Inferior parietal cortex (tissue), 1 donor: ENCODE measurements at regions not wholly inside any gene's neighbourhood (a gene's known extent, or its start where the extent isn't known, plus 50 kb on each side); places are given as distances from the start of the nearest gene placed in this dataset.

ENCODE experiments used
- DNase-seq: peaks from one replicate; pipeline ENCODE4 v3.0.0-alpha.2; 2016; ENCODE audit errors: extremely low spot score

DNA sequence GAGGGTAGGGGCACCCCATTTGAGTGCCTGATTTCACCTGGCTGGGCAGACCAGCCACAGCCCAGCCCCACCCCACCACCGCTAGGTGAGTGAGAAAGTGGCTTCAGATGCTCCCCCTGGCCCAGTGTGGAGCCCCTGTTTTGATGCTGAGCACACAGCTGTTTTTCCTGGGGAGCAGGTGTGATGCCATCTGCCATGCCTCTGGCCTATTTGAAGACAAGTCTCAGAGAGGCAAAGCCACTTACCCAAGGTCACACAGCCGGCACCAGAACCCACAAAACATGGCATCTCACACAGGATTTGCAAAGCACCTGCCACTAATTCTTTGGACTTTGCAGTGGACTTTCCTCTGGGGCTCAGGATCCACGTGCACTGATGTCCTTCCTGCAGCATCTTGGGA, 131.3 kb downstream of the INHBB start:
- DNase-seq: no peak

DNA sequence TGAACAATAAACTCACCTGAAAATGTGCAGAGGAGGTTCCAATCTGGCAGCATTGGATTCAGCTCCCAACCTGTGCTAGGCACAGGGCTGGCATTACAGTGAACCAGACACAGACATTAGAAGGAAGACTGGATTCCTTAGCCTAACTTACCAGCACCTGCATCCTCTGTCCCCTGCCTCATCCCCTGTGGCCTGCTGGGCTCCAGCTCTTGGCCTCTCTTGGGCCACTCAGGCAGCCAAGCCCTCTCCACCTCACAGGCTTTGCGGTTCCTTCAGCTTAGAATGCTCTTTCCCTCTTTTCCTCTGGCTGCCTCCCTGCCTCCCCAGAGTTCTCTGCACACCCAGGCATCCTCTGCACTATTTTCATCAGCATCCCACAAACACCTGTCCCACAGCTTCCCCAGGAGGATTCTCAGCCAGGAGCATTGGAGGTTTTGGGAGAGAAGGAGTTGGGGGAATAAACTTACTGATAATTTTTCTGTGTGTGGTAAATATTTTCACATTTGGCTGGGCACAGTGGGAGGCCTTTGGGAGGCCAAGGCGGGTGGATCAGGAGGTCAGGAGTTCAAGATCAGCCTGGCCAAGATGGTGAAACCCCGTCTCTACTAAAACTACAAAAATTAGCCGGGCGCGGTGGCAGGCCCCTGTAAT, 132.0 kb downstream of the INHBB start:
- DNase-seq: no peak

DNA sequence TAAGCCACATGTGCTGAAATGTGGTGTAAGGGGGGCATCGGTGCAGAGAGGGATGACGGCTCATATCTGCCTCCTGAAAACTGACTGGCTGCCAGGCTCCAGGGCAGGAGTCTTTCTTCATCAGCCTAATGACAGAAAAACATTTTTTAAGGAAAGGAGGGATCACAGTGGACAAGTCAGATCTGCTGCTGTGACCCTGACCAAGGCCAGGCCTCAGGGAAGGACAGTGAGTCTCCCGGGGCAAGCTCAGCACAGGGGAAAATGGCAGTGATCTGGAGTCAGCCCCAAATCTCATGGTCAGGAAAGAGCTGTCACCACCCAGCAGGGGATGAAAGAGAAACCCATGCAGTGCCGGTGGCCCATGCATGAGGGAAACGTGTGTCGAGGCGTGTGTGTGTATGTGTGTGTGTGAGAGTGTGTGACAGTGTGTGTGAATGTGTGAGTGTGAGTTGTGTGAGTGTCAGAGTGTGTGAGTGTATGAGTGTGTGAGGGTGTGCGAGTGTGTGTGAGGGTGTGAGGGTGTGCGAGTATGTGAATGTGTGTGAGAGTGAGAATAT, 134.5 kb downstream of the INHBB start:
- no peak for DNase-seq

DNA sequence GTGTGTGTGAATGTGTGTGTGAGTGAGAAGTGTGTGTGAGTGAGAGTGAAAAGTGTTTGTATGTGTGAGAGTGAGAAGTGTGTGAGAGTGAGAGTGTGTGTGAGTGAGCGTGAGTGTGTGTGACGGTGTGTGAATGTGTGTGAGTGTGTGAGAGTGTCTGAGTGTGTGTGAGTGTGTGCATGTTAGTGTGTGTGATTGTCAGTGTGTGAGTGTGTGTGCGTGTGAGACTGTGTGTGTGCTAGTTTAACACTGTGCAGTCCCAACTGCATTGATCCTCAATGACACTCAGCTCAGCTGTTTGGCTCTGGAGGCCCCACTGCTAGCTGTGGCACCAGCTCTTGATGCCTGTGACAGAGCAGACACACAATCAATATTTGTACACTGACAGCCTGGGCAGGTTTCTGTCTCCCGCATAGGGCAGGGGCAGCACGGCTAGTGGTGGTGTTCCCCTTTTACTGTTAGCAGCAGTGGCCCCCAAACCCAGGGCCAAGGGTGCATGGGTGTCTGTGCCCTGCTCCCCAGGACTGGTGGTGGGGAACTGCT, 135.0 kb downstream of the INHBB start:
- DNase-seq: no peak

DNA sequence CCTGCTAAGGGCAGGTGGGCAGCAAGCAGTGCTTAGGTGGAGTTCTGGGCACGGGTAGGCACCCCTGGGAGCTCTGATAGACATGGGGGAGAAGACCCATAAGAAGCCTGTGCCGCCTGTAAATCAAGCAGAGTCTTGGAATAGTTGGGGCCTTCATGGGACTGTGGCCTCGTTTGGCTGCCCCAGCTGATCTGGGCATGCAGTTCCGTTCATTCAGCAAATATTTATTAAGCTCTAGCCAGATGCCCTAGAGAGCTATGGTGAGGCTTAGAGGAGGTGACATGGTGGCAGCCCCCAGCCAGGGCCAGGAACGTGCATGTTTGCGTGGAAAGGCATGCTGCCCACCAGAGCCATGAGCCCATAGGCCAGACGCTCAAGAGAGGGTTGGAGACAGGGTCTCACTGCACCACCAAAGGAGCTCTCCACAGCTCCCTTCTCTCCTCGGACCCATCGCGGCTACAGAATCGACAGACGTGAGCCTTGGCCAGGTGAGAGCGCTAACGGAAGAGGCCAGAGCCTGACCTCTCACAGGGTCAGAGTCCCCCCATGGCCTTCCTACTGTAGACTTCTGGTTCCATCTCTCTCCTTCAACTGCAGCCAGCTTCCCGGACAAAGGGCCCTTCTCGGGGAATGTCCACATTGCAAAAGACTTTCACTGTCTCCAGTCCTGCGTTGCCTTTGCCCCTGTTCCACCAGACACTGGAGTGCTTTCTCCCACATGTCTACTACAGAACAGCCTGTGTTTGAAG, 135.7 kb downstream of the INHBB start:
- no peak for DNase-seq

DNA sequence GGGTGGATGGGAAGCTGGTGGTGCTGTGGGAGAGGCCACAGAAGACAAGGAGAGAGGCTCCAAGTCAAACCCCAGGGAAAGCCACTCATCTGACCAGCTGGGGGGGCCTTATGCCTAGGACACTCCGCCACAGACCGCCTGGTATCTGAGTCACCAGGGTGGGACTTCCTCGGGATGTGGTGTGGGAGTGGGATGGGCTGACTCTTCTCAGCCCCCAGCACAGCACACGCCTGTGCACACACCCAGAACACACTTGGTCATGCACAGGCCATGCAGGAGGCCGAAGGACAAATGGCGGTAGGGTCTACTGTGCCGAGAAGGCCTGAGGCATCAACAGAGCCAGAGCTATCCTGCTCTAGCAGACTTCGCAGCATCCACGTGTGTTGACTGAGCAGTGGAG, 136.4 kb downstream of the INHBB start:
- DNase-seq: no peak

DNA sequence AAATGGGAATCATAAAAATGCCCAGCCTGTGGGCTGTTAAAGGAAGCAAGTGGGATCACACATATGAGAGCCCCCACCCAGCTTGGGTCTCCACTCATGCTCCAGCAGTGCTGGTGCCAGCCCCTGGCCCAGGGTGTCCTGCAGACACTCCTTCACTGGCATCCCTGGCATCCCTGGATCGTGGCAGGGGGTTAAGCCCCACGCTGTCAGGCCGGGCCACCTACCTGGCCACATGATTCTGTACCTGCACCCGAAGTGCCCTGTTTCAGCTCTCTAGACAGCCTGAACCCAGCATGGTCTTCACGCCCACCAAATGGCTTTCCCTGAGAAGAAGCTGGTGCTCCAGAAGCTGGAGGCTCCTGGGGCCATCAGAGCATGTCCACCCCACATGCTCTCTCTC, 137.4 kb downstream of the INHBB start:
- DNase-seq: no peak

DNA sequence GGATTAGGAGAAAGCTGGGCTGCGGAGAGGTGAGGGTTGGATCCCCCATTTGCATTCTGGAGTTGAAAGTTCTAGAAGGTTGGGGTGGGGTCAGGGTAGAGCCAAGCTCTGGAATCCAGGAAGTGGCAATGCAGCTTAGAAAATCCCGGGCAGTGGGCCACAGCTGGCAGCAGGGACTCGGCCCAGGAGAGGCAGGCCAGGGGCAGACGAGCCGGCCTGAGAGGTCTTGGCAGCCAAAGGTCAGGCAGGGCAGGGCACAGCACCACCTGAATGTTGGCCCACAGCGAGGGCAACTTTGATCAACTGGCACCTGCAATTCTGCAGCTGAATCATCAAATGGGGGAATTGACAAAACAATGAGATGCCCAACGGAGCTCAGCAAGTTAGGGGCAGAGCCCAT, 139.2 kb downstream of the INHBB start:
- no peak for DNase-seq

DNA sequence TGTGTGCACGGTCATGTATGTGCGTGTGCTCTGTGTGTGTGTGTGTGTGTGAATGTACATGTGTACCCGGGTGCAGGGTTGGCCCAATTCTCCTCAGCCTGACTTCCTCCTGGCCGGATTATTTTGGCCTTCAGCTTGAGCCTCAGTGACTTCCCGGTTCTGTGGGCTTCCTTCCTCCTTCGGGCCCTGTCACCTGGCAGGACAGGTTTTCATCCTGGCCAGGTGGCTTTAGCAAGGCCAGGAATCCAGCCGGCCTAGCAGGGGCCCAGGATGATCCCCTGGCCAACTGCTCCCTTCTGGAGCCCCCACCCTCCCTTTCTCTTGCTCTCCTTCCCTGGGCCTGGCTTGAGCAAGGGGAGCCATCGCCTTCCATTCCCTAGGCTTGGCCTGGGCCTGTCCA, 140.5 kb downstream of the INHBB start:
- no peak for DNase-seq

DNA sequence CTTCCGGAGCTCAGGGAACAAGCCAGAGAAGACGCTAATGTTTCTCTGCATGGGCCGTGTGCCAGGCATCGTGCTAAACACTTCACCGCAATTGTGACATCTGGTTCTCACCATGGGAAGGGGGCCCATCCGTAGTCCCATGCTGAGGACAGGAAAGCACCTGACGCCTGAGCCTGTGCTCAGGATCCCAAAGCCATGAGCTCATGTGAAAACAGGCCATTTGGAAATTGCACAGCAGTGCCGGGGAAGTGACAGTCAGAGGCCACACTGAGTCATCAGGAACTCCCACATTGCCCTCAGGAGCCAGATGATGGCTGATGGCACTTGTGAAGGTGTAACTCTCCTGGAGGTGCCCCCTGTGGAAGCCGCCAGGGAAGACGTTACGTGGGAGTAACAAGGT, 141.0 kb downstream of the INHBB start:
- DNase-seq: no peak

DNA sequence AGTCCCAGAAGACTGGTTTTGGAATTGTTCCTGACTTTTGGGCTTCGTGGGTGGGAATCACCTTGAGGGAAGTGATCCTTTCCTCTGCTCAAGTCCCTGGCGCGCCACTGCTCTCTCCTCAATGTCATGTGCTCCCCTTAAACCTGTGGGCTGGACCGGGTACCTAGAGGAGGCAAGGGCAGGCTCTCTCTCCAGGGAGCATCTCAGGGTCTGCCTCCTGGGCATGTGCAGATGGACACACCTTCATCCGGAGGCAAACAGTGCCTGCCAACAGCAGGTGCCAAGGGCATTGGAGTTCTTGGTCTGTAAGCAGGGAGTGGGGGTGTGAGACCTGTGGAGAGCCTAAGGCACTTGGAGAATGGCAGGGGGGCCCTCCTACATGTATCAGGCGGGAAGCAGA, 142.6 kb downstream of the INHBB start:
- DNase-seq: no peak

DNA sequence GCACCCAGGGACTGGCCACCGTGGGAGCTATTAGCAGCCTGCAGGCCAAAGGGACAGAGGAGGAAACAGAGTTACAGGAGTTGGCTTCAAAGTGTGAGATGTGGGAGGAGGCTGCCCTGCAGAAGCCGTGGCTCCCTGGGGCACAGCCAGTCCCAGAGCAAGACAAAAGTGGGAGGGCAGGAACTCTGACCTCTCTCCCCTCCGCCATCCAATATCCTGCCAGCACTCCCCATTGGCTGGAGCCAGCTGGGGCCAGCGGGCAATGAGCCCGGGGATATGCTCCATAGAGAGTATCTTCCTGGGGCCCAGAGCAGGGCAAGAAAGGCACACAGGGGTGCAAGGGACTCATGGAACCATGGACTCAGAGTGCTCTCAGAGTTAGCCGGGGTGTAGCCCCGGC, 143.1 kb downstream of the INHBB start:
- no peak for DNase-seq

DNA sequence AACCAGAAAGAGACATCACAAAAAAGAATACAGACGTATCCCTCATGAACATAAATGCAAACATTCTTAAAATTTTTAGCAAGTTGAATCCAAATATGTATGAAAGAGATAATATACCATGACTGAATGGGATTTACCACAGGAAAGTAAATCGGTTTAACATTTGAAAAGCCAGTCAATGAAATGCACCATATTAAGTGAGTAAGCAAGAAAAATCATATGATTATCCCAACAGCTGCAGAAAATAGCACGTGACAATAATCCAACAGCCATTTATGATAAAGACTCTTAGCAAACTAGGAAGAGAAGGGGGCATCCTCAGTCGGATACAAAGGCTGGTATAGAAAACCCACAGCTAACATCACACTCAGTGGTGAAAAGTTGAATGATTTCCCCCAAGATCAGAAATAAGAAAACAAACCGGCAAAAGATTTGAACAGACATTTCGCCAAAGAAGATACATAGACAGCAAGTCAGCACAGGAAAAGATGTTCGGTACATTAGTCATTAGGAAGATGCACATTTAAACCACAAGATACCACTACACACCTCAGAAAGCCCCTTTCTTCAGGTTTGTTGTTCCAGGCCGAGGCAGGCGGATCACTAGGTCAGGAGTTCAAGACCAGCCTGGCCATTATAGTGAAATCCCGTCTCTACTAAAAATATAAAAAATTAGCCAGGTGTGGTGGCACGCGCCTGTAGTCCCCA, 144.3 kb downstream of the INHBB start:
- no peak for DNase-seq

DNA sequence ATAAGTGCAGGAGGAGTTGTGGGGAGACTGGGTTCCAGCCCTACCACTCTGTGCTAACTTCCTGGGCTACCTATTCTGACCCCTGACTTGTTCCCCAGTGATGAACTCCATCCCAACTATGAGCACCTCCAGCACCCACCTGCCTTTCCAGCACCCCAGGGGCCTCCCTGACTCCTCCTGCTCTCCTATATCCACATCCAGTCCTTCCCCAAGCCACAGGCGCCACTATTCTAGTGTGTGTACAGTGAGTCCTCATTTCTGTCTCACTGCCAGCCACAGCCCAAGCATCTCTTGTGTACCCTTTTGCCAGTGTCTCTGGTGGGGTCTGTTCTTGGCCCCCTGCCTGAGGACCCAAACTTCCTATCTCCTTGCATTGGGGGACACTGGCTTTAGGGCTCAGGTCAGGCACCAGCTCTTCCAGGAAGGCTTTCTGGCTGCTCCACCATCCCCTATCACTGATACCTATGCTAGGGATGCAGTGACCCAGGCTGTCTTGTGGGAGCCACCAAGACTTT, 145.2 kb downstream of the INHBB start:
- no peak for DNase-seq

DNA sequence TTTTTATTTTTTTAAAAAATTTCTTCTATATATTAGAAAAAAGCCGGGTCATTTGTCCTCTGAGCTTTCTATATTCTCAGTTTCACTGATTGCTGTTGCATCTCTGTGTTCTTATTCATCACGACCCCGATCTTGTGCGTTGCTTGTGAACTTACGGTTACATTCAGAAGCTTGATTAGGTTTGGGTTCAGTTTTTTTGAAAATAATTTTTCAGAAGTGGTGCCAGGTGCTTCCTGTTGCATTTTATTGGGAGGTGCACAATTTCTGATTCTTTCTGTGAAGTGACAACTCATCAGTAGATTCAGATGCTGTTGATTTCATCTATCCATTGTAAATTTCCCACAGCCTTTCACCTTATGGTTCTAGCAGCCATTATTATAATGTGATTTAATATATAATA, 147.3 kb downstream of the INHBB start:
- no peak for DNase-seq

DNA sequence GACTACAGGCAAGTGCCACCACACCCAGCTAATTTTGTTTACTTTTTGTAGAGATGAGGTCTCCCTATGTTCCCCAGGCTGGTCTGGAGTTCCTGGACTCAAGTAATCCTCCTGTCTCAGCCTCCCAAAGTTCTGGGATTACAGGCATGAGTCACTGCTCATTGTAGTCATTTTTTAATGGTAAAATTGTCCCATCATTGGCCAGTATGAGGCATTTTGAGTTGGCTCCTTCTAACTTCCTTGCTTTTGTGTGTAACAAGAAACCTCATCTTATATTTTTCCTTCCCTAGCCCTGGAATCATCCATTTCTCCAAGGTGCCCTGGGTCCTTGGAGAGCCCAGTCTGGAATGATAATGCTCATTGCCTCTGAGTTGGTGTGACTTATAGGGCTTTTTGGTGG, 148.5 kb downstream of the INHBB start:
- DNase-seq: no peak

DNA sequence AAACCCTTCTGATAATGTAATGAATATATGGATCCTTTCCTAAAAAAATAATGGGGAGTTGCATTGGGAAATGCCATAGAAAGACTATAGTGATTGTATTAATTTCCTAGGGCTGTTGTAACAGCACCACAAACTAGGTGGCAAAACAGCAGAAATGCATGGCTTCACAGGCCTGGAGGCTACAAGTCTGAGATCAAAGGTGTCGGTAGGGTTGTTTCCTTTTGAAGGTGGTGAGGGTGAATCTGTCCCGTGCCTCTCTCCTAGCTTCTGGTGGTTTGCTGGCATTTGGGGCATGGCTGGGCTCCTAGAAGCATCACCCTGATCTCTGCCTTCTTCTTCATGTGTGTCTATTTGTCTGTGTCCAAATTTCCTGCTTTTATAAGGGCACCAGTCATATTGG, 149.7 kb downstream of the INHBB start:
- no peak for DNase-seq

DNA sequence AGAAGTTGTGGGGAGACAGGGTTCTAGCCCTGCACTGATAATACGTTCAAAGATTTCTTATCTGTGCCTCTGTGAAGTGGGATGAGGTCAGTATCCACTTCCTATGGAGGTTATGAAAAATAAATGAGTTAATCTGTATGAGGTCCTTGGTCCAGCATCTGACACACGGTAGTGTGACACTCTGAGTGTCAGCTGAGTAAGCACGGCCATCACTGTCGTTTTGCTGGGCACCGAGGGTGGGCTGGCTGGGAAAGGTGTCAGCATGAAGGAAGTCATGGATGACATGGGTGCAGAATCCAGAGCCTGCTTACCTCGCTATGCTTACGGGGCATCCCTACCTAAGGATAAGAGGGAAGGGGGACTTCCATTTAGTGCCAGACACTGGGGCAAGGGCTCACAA, 150.3 kb downstream of the INHBB start:
- DNase-seq: no peak

DNA sequence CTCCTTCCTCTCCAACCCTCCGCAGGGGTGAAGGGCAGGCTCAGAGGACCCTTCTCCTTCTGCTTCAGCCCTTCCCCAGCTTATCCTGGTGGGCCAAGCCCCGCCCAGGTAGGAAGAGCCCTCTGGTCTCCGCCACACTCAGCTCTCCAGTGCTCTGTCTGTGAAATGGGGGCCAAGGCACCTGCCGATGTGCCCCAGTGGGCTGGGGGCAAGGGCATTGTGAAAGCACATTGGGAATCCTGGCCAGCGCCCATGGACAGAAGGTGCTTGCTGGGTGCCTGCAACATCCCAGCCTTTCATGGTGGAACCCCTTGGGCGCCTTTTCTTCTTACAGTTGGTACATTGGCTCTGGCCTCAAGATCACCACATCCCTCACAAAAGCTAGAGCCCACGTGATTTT, 150.8 kb downstream of the INHBB start:
- no peak for DNase-seq

DNA sequence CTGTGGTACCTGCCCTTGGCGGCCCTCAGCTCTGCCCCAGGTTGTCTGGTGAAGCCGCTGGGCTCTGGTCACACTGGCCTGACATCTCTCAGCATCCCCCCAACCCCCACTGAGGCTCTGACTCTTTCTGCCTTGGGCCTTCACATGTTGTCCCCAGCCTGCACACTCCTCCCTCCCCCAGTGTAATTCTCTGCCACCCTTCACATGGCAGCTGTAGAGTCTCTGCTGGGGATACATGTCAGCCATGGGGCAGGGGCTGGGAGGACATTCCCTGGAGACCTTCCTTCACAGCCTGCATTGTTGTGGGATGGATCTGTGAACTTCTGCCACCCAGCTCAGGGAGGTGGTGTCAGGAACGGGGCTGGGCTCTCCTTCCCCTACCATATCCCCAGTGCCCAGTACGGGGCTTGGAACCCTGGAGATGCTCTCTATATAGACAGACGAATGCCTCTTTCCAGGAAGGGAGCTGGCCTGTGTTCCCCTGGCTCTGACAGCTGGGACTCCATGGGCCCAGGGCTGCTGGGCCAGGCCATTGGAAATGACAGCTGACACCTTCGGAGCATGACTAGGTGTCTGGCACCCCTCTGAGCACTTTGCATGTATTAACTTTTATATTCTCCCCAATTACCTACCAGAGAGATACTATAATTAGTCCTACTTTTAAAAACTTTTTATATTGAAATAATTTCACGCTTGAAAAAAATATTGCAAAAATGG, 151.5 kb downstream of the INHBB start:
- DNase-seq: no peak

DNA sequence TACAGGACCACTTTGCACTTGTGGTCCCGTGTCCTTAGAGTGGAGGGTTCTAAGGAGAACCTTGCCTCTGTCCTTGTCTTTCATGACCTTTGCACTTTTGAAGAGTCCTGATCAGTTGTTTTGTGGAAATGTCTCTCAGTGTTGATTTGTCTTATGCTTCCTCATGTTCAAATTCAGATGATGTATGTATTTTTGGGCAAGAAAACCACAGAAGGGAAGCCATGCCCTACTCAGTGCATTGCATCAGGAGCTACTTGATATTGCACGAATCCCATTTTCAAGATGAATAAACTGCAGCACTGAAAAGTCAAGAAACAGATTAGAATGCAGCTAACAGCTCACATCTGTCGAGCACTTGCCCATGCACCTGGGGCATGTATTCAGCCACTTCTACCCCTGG, 152.2 kb downstream of the INHBB start:
- DNase-seq: no peak
